GM12892 (cell line): ENCODE measurements at regions not wholly inside any gene's neighbourhood (a gene's known extent, or its start where the extent isn't known, plus 50 kb on each side); places are given as distances from the start of the nearest gene placed in this dataset.

Experiments used
- POLR2A ChIP-seq: IDR thresholded peaks from 2 replicates; pipeline ENCODE4 v1.6.1; 2011; ENCODE audit warnings: low read depth, low read length, control low read depth
- POLR2AphosphoS5 ChIP-seq: IDR thresholded peaks from 2 replicates; pipeline ENCODE4 v1.6.1; 2011; ENCODE audit warnings: low read depth, low read length, control low read depth
- TAF1 ChIP-seq: IDR thresholded peaks from 2 replicates; pipeline ENCODE4 v1.6.1; 2011; ENCODE audit warnings: low read depth, mild to moderate bottlenecking, control low read depth, low read length, borderline replicate concordance

DNA sequence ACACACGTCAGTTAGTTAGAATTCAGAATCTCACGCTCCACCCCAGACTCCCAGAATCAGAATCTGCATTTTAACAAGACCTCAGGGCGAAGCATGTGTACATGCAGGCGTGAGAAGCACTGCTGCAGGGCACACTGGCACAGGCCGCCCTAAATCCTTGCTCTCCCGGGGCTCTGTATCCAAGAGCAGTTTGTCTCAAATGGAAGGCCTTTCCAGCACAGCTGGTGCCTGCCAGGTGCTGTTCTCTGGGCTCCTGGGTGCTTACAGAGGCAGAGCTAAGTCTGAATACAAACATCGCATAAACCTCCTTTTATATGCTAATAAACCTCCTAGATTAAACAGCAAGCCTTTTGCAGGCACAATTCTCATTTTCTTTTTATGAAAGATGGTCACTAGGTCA, 119.1 kb upstream of the CD93 start:
- no peak for TF ChIP-seq POLR2A
- TF ChIP-seq TAF1 = no peak
- TF ChIP-seq POLR2AphosphoS5 = no peak
